22Rv1 (cell line): ENCODE measurements at regions not wholly inside any gene's neighbourhood (a gene's known extent, or its start where the extent isn't known, plus 50 kb on each side); places are given as distances from the start of the nearest gene placed in this dataset.

Source experiments
- CTCF ChIP-seq: fragments of 450-650 bp; IDR thresholded peaks from 2 replicates; pipeline ENCODE4 v1.5.1; 2017; ENCODE audit warnings: mild to moderate bottlenecking
- ZFX ChIP-seq: fragments of 450-650 bp; IDR thresholded peaks from 2 replicates; pipeline ENCODE4 v1.6.1; 2017; ENCODE audit warnings: antibody characterized with exemption, borderline replicate concordance

DNA sequence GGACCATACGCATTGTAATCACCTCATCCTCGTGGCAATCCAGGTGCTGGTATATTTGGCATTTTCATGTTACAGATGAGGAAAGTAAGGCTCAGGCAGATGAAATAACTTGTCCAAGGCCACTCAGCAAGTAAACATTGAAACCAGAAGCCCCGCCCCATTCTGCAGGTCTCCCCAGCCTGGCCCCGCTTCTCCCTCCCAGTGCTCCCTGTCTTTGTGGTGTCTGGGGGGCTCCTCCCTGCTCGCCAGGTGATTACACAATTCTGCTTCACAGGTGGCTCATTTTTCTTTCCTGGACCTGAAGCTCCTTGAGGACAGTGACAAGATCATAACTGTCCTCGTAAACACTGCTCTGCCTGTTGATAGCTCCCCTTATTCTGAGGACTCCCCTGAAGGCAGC is 531.5 kb upstream of the B3GAT1 start:
- TF ChIP-seq CTCF (no peak), ZFX (no peak)
